ENCODE measurements at regions not wholly inside any gene's neighbourhood (a gene's known extent, or its start where the extent isn't known, plus 50 kb on each side); places are given as distances from the start of the nearest gene placed in this dataset.
"Not testable (repeated sequence)": the region's sequence is repeated elsewhere in the genome, so short reads cannot be mapped to it uniquely, and the experiment has no call there.

DNA sequence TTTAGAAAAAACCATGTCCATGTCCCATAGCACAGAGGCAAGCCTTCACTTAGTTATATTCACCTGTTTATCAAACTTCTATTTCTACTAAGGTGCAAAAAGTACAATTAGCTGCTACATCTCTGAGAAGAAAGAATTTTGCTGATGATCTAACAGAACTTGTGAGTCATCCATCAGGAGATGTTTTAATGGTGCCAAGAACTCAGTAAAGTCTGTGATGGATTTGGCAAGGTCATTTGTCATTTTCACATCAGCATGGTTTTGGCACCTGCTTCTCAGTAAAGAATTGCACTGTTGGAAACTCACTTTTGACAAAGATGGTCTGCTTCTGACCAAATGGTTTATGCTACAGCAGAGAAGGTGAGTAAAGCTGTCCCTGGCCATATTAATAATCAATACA lies 195.7 kb upstream of the TMEFF2 start:
- no peak overlapping the region for H3K4me3 ChIP-seq (ENCODE audit: low read depth, low read length)
- TF ChIP-seq CTCF (IDR thresholded peaks at IDR 0.05; ENCODE audit: borderline replicate concordance, insufficient read depth, low read depth, low read length) = no peak

- not testable (repeated sequence) for H3K4me3 ChIP-seq (ENCODE audit: low read depth, low read length)
Measured at GRCh38 chr2:192384191-192384590, 189.5 kb upstream of the TMEFF2 start.

GRCh38 chr2:192381082-192381481 lies 186.3 kb upstream of the TMEFF2 start:
- no peak overlapping the region for H3K4me3 ChIP-seq (ENCODE audit: low read depth, low read length)
- TF ChIP-seq CTCF (IDR thresholded peaks at IDR 0.05; ENCODE audit: borderline replicate concordance, insufficient read depth, low read depth, low read length) = no peak

DNA sequence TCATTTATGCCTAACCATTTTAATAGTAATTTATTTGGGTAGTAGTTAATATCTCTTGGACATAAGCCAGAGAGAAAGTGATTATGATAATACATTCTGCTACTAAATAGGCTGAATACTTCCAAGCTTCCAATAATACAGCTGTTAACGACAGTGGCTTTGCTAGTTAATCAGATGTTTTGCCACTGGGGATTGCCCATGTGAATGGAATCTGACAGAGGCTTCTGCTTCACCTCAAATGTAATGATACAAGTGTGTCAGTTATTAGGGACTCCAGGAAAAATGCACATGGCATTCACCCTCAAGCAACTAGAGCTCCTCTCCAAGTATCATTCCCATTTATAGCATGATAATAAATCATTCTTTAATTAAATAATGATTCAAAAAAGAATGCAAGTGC lies 185.0 kb upstream of the TMEFF2 start:
- H3K4me3 ChIP-seq (ENCODE audit: low read depth, low read length) = no peak overlapping the region
- no peak for TF ChIP-seq CTCF (IDR thresholded peaks at IDR 0.05; ENCODE audit: borderline replicate concordance, insufficient read depth, low read depth, low read length)

DNA sequence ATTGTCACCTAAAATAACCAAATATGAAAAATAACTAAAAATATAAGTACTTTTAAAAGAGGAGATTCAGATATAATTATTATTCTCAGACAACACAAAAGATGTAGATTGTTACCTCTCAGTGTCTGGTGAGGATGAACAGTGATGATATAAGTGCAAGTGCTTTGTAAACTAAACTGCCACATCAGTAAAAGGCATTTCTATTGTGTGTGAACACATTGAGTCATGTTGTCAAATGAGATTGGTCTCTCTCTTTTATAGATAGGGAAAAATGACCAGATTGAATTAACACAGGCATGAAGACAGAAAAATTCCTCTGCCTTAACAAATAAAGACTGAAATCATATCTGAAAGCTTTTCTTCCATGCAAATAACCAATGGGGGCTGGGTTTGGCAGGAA lies 182.4 kb upstream of the TMEFF2 start:
- no peak for TF ChIP-seq CTCF (IDR thresholded peaks at IDR 0.05; ENCODE audit: borderline replicate concordance, insufficient read depth, low read depth, low read length)
- no peak overlapping the region for H3K4me3 ChIP-seq (ENCODE audit: low read depth, low read length)

- TF ChIP-seq CTCF (IDR thresholded peaks at IDR 0.05; ENCODE audit: borderline replicate concordance, insufficient read depth, low read depth, low read length) = no peak
- H3K4me3 ChIP-seq (ENCODE audit: low read depth, low read length) = no peak overlapping the region
Measured at GRCh38 chr2:192373754-192374153, 179.0 kb upstream of the TMEFF2 start.

DNA sequence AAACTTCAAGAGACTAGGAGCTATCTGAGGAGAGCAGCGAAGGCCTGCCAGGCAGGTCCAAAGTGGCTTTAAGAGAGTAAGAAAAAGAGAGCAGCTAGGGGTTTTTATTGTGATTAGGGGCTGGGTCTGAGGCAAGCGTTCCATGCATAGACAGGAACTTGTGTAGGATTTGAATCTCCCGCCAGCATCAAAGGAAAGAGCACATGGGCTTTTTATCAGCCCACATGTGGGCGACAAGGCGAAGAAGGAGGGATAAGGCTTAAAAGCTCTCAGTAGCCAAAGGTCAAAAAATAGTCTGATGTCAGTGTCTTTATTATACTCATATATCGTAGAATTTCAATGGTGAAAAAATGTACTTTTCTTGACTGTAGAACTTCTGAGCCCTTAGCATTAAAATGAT lies 178.5 kb upstream of the TMEFF2 start:
- H3K4me3 ChIP-seq (ENCODE audit: low read depth, low read length) = no peak overlapping the region
- no peak for TF ChIP-seq CTCF (IDR thresholded peaks at IDR 0.05; ENCODE audit: borderline replicate concordance, insufficient read depth, low read depth, low read length)

GRCh38 chr2:192369969-192370368 lies 175.2 kb upstream of the TMEFF2 start:
- TF ChIP-seq CTCF (IDR thresholded peaks at IDR 0.05; ENCODE audit: borderline replicate concordance, insufficient read depth, low read depth, low read length) = no peak

More at GRCh38 chr2:192369969-192370368, 175.2 kb upstream of the TMEFF2 start:
- H3K4me3 ChIP-seq (ENCODE audit: low read depth, low read length) = no peak overlapping the region
